Mesenchymal stem cell (in vitro differentiated cells and primary cell): ENCODE measurements at regions not wholly inside any gene's neighbourhood (a gene's known extent, or its start where the extent isn't known, plus 50 kb on each side); places are given as distances from the start of the nearest gene placed in this dataset.
A peak's percentile ranks its signal among the peaks of the same experiment; 100 is the strongest.

Experiments used
- DNase-seq: peaks from one replicate; pipeline ENCODE4 v3.0.0-alpha.2; 2013
- H2AFZ ChIP-seq: one replicate; pipeline ENCODE4 v1.6.1; 2013; ENCODE audit warnings: low read depth, mild to moderate bottlenecking, control low read depth, inconsistent platforms, low read length, moderate library complexity
- H2AK5ac ChIP-seq: 2 replicates; pipeline ENCODE4 v1.6.1; 2013; ENCODE audit warnings: low read length, moderate library complexity, mild to moderate bottlenecking, inconsistent platforms; ENCODE audit not compliant: severe bottlenecking
- H2BK120ac ChIP-seq: one replicate; pipeline ENCODE4 v1.6.1; 2013; ENCODE audit warnings: low read depth, mild to moderate bottlenecking, inconsistent platforms, low read length, moderate library complexity
- H2BK12ac ChIP-seq, 2 experiments: one replicate each; pipeline ENCODE4 v1.6.1; 2013; ENCODE audit warnings: inconsistent platforms in 2 of 2, low read length in 2 of 2, mild to moderate bottlenecking in 2 of 2, moderate library complexity in 2 of 2, control low read depth in 1 of 2
- H2BK15ac ChIP-seq: one replicate; pipeline ENCODE4 v1.6.1; 2013; ENCODE audit warnings: mild to moderate bottlenecking, low read depth, inconsistent platforms; ENCODE audit not compliant: poor library complexity, severe bottlenecking
- H2BK5ac ChIP-seq: 2 replicates; pipeline ENCODE4 v1.6.1; 2013; ENCODE audit warnings: low read depth, mild to moderate bottlenecking, low read length, control low read depth, inconsistent platforms; ENCODE audit not compliant: poor library complexity, severe bottlenecking
- H3K14ac ChIP-seq, 2 experiments: one replicate each; pipeline ENCODE4 v1.6.1; 2013; ENCODE audit warnings: inconsistent platforms in 2 of 2, low read length in 2 of 2, control low read depth in 1 of 2, mild to moderate bottlenecking in 1 of 2, moderate library complexity in 1 of 2
- H3K18ac ChIP-seq, 2 experiments: one replicate each; pipeline ENCODE4 v1.6.1; 2013; ENCODE audit warnings: inconsistent platforms in 2 of 2, low read length in 2 of 2, control low read depth in 1 of 2, low read depth in 1 of 2, mild to moderate bottlenecking in 1 of 2
- H3K23ac ChIP-seq, 2 experiments: one replicate each; pipeline ENCODE4 v1.6.1; 2013; ENCODE audit warnings: inconsistent platforms in 2 of 2, low read length in 2 of 2, mild to moderate bottlenecking in 2 of 2, moderate library complexity in 2 of 2, control low read depth in 1 of 2
- H3K27ac ChIP-seq: 2 replicates; pipeline ENCODE4 v1.5.1; 2013; ENCODE audit warnings: mild to moderate bottlenecking, moderate library complexity, low read length, control low read depth, inconsistent platforms; ENCODE audit not compliant: poor library complexity, severe bottlenecking
- H3K27me3 ChIP-seq, 2 experiments: 2 replicates each; pipeline versions ENCODE4 v1.6.1 to v1.7.0; 2013; ENCODE audit warnings: low read length in 2 of 2, mild to moderate bottlenecking in 2 of 2, moderate library complexity in 2 of 2, control low read depth in 1 of 2, inconsistent platforms in 1 of 2; ENCODE audit not compliant: control insufficient read depth in 1 of 2, insufficient read depth in 1 of 2
- H3K36me3 ChIP-seq, 2 experiments: 2 replicates each; pipeline versions ENCODE4 v1.6.1 to v1.7.0; 2013; ENCODE audit warnings: low read length in 2 of 2, control low read depth in 1 of 2, inconsistent platforms in 1 of 2, low read depth in 1 of 2, mild to moderate bottlenecking in 1 of 2; ENCODE audit not compliant: insufficient read depth in 2 of 2, control insufficient read depth in 1 of 2
- H3K4ac ChIP-seq, 2 experiments: one replicate each; pipeline ENCODE4 v1.6.1; 2013; ENCODE audit warnings: inconsistent platforms in 2 of 2, low read length in 2 of 2, mild to moderate bottlenecking in 2 of 2, moderate library complexity in 2 of 2, control low read depth in 1 of 2, low read depth in 1 of 2
- H3K4me1 ChIP-seq: 2 replicates; pipeline ENCODE4 v1.6.1; 2013; ENCODE audit warnings: low read depth, low read length, control low read depth; ENCODE audit not compliant: control insufficient read depth, insufficient read depth
- H3K4me2 ChIP-seq: 2 replicates; pipeline ENCODE4 v1.6.1; 2013; ENCODE audit warnings: low read length, mild to moderate bottlenecking, inconsistent platforms; ENCODE audit not compliant: poor library complexity, severe bottlenecking
- H3K4me3 ChIP-seq, 2 experiments: 2 replicates each; pipeline versions ENCODE4 v1.5.1 to v1.7.0; 2013; ENCODE audit warnings: low read length in 2 of 2, mild to moderate bottlenecking in 2 of 2, control low read depth in 1 of 2, low read depth in 1 of 2; ENCODE audit not compliant: insufficient read depth in 1 of 2
- H3K79me1 ChIP-seq: replicated peaks from 2 replicates; pipeline ENCODE4 v1.6.1; 2013; ENCODE audit warnings: mild to moderate bottlenecking, control low read depth, low read length, inconsistent platforms; ENCODE audit not compliant: poor library complexity, severe bottlenecking
- H3K9ac ChIP-seq: 2 replicates; pipeline ENCODE4 v1.7.0; 2013; ENCODE audit warnings: mild to moderate bottlenecking, low read length, moderate library complexity
- H3K9me3 ChIP-seq: 2 replicates; pipeline ENCODE4 v1.7.0; 2013; ENCODE audit warnings: mild to moderate bottlenecking, low read length; ENCODE audit not compliant: control insufficient read depth
- H4K8ac ChIP-seq: one replicate; pipeline ENCODE4 v1.6.1; 2013; ENCODE audit warnings: inconsistent platforms, mild to moderate bottlenecking, low read length, moderate library complexity
- H4K91ac ChIP-seq: one replicate; pipeline ENCODE4 v1.6.1; 2013; ENCODE audit warnings: mild to moderate bottlenecking, low read length, inconsistent platforms
- WGBS: methylation state at CpG from one replicate; pipeline ENCODE4 v1.1.7; 2013; ENCODE audit warnings: mixed read lengths; 5-methylcytosine and 5-hydroxymethylcytosine counted together

DNA sequence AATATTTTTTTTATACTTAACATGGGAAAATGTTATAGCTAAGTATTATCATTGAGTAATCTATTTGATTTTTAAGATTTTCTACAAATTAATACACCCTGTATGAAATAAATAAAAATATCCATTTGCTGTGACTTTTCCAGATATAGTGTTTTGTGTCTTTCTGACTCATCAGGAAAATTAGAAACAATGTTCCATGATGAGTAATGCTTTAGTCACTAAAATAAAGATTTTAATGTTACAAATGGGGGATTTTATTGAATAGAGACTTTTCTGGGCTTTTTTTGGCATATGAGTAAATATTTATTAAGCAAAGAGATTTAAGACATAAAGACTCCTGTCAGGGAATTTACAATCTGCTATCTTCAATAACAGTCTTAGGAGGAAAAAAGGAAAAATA, 279.2 kb upstream of the NOCT start:
- Histone ChIP-seq H2BK120ac (no peak overlapping the region), H2BK15ac (no peak overlapping the region), H3K9me3 (no peaks in the 10 kb centered on the region), H3K4ac (no peak overlapping the region), H2BK5ac (no peak overlapping the region), H3K18ac (no peak overlapping the region), H3K79me1 (no peaks in the 10 kb centered on the region), H3K9ac (peak overlapping the region; percentile 72), H3K27ac (no peak overlapping the region), H3K14ac (no peak overlapping the region), H2BK12ac (no peak overlapping the region), H3K23ac (no peak overlapping the region), H3K36me3 (no peaks in the 10 kb centered on the region), H4K8ac (no peak overlapping the region), H3K27me3 (no peaks in the 10 kb centered on the region), H3K4me1 (no peaks in the 10 kb centered on the region), H2AK5ac (no peak overlapping the region), H3K4me3 (no peak overlapping the region), H2AFZ (no peak overlapping the region), H4K91ac (no peak overlapping the region), H3K4me2 (no peak overlapping the region)
- peak; percentile 50 for DNase-seq

DNA sequence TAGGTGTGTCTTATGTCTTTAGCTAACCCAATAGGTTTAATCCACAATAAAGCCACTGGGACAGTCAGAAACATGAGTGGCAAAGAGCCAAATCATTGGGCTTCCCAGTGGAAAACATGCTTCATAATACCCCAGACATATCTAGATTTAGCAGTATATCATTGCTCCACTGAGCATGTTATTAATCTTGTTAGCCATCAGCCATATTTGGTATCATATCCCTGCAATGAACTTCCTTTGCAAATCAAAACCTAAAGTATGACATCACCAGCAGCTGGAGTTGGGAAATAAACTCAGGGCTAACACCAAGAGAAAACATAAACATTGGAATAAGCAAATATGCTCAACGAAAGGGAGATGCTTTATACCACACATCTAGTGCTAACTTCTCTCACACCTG, 280.8 kb upstream of the NOCT start:
- Histone ChIP-seq H2BK12ac (no peak overlapping the region), H2BK15ac (no peak overlapping the region), H3K4ac (no peak overlapping the region), H2AFZ (no peak overlapping the region), H3K9ac (peak overlapping the region; percentile 72), H3K27me3 (no peaks in the 10 kb centered on the region), H2AK5ac (no peak overlapping the region), H3K23ac (no peak overlapping the region), H3K79me1 (no peaks in the 10 kb centered on the region), H2BK5ac (no peak overlapping the region), H4K91ac (no peak overlapping the region), H3K18ac (no peak overlapping the region), H3K14ac (no peak overlapping the region), H3K9me3 (no peaks in the 10 kb centered on the region), H3K4me2 (no peak overlapping the region), H4K8ac (no peak overlapping the region), H3K27ac (no peak overlapping the region), H3K4me3 (no peak overlapping the region), H3K36me3 (no peaks in the 10 kb centered on the region), H2BK120ac (no peak overlapping the region), H3K4me1 (no peaks in the 10 kb centered on the region)
- WGBS = no CpG with 5 or more reads among the region's 1 CpG
- peak; percentile 87 for DNase-seq

DNA sequence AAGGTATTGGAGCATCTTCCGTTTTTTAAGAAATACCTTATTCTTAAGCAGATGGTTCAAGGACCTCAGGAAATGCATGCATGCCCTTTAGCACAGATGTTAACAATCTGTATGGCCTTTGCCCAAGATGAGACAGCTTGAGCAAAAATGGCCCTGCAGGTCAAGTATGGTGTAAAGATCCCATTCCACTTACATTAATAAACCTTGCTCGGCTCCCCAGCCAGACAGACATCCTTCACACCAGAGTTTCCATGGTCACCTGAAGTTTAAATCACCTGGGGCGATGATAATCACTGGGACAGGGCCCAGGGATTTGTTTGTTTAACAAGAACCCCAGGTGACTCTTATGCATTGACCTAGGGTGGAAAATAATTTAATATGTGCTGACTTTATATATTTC, 287.0 kb upstream of the NOCT start:
- Histone ChIP-seq H2BK5ac (no peak overlapping the region), H3K4me2 (no peak overlapping the region), H3K27ac (no peak overlapping the region), H3K9me3 (no peaks in the 10 kb centered on the region), H4K91ac (no peak overlapping the region), H2BK120ac (no peak overlapping the region), H3K14ac (no peak overlapping the region), H4K8ac (no peak overlapping the region), H3K9ac (no peak overlapping the region), H3K79me1 (no peaks in the 10 kb centered on the region), H2BK15ac (no peak overlapping the region), H2BK12ac (no peak overlapping the region), H3K4ac (no peak overlapping the region), H3K27me3 (no peaks in the 10 kb centered on the region), H2AK5ac (no peak overlapping the region), H3K18ac (no peak overlapping the region), H3K4me3 (no peak overlapping the region), H2AFZ (no peak overlapping the region), H3K36me3 (no peaks in the 10 kb centered on the region), H3K4me1 (no peaks in the 10 kb centered on the region), H3K23ac (no peak overlapping the region)
- no peak for DNase-seq
- WGBS = 75% methylated on average over 3 of the region's 3 CpGs

DNA sequence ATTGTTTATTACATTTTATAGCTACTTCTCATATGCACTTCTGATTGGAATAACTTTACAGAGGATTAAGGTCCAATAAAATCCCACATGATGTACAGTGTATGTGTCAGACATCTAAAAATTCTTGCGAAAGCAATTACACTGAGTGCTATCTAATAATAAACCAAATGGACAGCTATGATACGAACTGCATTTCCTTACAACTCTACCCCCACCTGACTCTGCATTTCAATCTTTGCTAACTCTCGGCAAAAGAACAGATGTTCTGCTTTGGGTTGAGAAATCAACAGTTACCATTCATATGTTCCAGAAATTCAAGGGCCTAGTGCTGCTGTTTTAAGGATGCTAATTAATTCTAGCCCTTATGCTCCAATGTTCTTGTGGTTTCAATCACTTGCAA, 287.9 kb upstream of the NOCT start:
- no peaks in the 10 kb centered on the region for H3K27me3 ChIP-seq
- H2BK12ac ChIP-seq = no peak overlapping the region
- no peak overlapping the region for H2BK120ac ChIP-seq
- H3K14ac ChIP-seq = no peak overlapping the region
- no peak overlapping the region for H3K4ac ChIP-seq
- H3K9ac ChIP-seq = no peak overlapping the region
- DNase-seq = no peak
- no peak overlapping the region for H4K91ac ChIP-seq
- H3K9me3 ChIP-seq = no peaks in the 10 kb centered on the region
- H2AFZ ChIP-seq = no peak overlapping the region
- H3K36me3 ChIP-seq = no peaks in the 10 kb centered on the region
- H2BK15ac ChIP-seq = no peak overlapping the region
- no peaks in the 10 kb centered on the region for H3K79me1 ChIP-seq
- H3K4me1 ChIP-seq = no peaks in the 10 kb centered on the region
- no peak overlapping the region for H3K4me3 ChIP-seq
- 79% methylated on average over 3 of the region's 3 CpGs for WGBS
- no peak overlapping the region for H4K8ac ChIP-seq
- no peak overlapping the region for H3K4me2 ChIP-seq
- no peak overlapping the region for H2BK5ac ChIP-seq
- no peak overlapping the region for H3K27ac ChIP-seq
- no peak overlapping the region for H2AK5ac ChIP-seq
- H3K23ac ChIP-seq = no peak overlapping the region
- no peak overlapping the region for H3K18ac ChIP-seq
